GM13977 (cell line): ENCODE measurements at regions not wholly inside any gene's neighbourhood (a gene's known extent, or its start where the extent isn't known, plus 50 kb on each side); places are given as distances from the start of the nearest gene placed in this dataset.

ENCODE experiments used
- DNase-seq: peaks from one replicate; pipeline ENCODE4 v3.0.0; 2012; ENCODE audit warnings: low spot score
- CTCF ChIP-seq: IDR thresholded peaks from 2 replicates; pipeline ENCODE4 v1.5.1; 2012; ENCODE audit warnings: mild to moderate bottlenecking, control low read depth; ENCODE audit not compliant: insufficient read depth; ENCODE audit errors: extremely low read depth, missing control alignments
- in situ Hi-C: fragments of 300-500 bp; cut with MboI; formaldehyde crosslinking; loops from one replicate; pipeline ENCODE4 v1.12.0; 2022; ENCODE audit warnings: low sequenced_read_pairs, low pct_unique_long_range_greater_than_20kb, mixed read lengths, inconsistent platforms; ENCODE audit not compliant: unreplicated experiment

- in situ Hi-C loops, result no loop called here
- no peak for TF ChIP-seq CTCF
- no peak for DNase-seq
Measured at GRCh38 chr10:44143556-44143955, 241.3 kb downstream of the CXCL12 start.

- in situ Hi-C loops, result no loop called here
- DNase-seq, result no peak
- no peak for TF ChIP-seq CTCF
Measured at GRCh38 chr10:44132361-44133289, 252.3 kb downstream of the CXCL12 start.

- TF ChIP-seq CTCF, result no peak
- in situ Hi-C loops, result no loop called here
- no peak for DNase-seq
Measured at GRCh38 chr10:44126291-44126717, 258.6 kb downstream of the CXCL12 start.

- no peak for TF ChIP-seq CTCF
- in situ Hi-C loops, result no loop called here
- no peak for DNase-seq
Measured at GRCh38 chr10:44125879-44126278, 259.0 kb downstream of the CXCL12 start.

- in situ Hi-C loops, result no loop called here
- no peak for DNase-seq
- no peak for TF ChIP-seq CTCF
Measured at GRCh38 chr10:44118500-44118899, 266.4 kb downstream of the CXCL12 start.

- no peak for DNase-seq
- in situ Hi-C loops, result no loop called here
- no peak for TF ChIP-seq CTCF
Measured at GRCh38 chr10:44116474-44116873, 268.4 kb downstream of the CXCL12 start.

- DNase-seq, result no peak
- no peak for TF ChIP-seq CTCF
- in situ Hi-C loops, result no loop called here
Measured at GRCh38 chr10:44115516-44115915, 269.4 kb downstream of the CXCL12 start.
